ENCODE measurements at regions not wholly inside any gene's neighbourhood (a gene's known extent, or its start where the extent isn't known, plus 50 kb on each side); places are given as distances from the start of the nearest gene placed in this dataset.

DNA sequence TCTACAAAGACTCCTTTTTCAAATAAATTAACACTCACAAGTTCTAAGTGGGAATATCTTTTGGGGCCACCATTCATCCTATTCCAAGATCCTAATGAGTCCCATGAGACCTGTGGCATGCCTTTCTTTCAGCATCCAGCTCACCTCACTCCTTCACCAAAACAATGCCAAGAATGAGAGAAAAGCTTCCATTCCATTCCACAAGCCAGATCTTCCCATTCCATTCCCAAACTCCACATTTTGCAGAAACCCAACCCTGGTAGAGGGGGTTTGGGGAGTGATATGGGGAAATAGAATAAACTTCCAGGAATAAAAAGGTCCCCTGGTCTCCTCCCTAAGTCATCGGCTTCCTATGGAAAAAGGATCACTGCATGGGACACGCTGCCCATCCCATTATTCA is 392.2 kb downstream of the NPIPA8 start:
- TF ChIP-seq, protein P1, sequence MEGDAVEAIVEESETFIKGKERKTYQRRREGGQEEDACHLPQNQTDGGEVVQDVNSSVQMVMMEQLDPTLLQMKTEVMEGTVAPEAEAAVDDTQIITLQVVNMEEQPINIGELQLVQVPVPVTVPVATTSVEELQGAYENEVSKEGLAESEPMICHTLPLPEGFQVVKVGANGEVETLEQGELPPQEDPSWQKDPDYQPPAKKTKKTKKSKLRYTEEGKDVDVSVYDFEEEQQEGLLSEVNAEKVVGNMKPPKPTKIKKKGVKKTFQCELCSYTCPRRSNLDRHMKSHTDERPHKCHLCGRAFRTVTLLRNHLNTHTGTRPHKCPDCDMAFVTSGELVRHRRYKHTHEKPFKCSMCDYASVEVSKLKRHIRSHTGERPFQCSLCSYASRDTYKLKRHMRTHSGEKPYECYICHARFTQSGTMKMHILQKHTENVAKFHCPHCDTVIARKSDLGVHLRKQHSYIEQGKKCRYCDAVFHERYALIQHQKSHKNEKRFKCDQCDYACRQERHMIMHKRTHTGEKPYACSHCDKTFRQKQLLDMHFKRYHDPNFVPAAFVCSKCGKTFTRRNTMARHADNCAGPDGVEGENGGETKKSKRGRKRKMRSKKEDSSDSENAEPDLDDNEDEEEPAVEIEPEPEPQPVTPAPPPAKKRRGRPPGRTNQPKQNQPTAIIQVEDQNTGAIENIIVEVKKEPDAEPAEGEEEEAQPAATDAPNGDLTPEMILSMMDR (tag by site-specific recombination; IDR thresholded peaks at IDR 0.05): no peak
- TF ChIP-seq TRIM28 (IDR thresholded peaks at IDR 0.05; ENCODE audit: borderline replicate concordance, low read length): no peak
- no peak for TF ChIP-seq ZBTB21 (tag by site-specific recombination; IDR thresholded peaks at IDR 0.05)
- TF ChIP-seq, protein P2, sequence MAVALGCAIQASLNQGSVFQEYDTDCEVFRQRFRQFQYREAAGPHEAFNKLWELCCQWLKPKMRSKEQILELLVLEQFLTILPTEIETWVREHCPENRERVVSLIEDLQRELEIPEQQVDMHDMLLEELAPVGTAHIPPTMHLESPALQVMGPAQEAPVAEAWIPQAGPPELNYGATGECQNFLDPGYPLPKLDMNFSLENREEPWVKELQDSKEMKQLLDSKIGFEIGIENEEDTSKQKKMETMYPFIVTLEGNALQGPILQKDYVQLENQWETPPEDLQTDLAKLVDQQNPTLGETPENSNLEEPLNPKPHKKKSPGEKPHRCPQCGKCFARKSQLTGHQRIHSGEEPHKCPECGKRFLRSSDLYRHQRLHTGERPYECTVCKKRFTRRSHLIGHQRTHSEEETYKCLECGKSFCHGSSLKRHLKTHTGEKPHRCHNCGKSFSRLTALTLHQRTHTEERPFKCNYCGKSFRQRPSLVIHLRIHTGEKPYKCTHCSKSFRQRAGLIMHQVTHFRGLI (tag by site-specific recombination; IDR thresholded peaks at IDR 0.05): no peak
